GM18517 (cell line): ENCODE measurements at regions not wholly inside any gene's neighbourhood (a gene's known extent, or its start where the extent isn't known, plus 50 kb on each side); places are given as distances from the start of the nearest gene placed in this dataset.

Experiments
- ATAC-seq: cut with Tn5 transposase; IDR thresholded peaks from one replicate; pipeline ENCODE4 v1.9.1; 2021; ENCODE audit warnings: mild to moderate bottlenecking, moderate library complexity; ENCODE audit not compliant: unreplicated experiment

GRCh38 chr9:22279636-22280035 lies 167.0 kb upstream of the DMRTA1 start:
- no peak for ATAC-seq

DNA sequence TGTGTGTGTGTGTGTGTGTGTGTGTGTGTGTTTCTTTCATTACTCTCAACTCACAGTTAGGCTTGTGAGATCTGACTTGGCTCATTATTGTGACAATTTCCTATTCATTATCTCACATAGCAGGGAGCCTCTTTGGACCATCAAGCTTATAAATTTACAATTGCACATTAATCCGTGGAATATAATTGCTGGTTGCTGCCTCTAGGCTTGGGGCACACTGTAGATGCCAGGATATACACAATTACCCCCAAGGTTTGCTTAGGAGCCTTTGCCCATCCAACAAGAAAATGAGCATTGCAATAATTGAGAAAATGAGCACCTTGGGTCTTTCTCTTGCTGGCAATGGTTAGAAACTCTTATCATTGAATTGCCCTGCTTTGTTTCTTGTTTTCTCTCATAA lies 161.6 kb upstream of the DMRTA1 start:
- no peak for ATAC-seq

GRCh38 chr9:22286661-22287060 lies 160.0 kb upstream of the DMRTA1 start:
- ATAC-seq = no peak

GRCh38 chr9:22288661-22289060 lies 158.0 kb upstream of the DMRTA1 start:
- no peak for ATAC-seq

DNA sequence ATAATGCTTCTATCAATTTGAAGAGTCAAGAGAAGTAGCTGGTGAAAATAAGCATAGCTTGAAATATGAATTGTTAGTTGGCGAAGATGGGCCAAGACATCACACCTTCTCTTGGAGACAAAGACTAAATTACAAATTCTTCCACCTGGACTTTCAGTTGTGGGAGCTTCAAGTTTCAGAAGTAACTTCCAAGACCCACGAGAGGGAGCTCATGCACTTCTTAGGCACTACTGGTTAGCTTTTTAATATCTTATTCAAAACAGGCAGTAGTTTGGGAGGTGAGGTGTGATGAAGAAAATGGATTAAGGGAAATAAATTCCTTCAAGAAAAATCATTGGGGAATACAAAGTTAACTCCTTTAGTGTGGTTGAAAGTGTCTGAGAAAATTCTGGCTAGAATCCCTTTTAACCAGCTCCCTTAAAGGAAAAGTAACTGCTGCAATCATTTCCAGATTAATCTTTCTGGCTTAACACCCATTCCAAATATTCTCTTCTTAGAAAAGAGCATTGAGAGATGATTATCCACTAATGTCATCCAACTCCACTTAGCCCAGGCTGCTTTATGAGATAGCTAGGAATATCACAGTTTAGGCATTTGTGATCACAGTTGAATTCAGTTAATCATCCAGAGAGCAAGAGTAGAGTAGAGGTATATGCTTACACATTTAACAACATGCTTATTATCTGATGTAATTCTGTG lies 139.5 kb upstream of the DMRTA1 start:
- ATAC-seq = no peak

- ATAC-seq = no peak
Measured at GRCh38 chr9:22308177-22308576, 138.4 kb upstream of the DMRTA1 start.

GRCh38 chr9:22316645-22317044 lies 130.0 kb upstream of the DMRTA1 start:
- no peak for ATAC-seq

DNA sequence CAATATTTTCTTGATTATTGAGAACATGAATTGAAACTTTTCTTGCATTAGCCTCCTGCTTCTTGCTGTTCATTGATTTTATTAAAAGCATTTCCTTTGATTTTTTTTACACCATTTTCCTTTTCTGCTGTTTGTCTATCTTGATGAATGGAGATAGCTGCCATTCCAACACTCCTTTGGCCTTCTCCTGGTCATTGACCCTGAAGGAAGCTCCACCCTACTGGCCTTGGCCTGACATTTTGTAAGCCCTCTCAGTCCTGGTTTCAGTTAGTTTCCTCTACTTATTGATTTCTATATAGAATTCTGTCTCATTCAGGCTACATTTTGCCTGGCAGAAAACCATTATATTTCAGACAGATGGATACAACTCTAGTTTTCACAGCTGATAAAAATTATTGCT lies 115.1 kb upstream of the DMRTA1 start:
- ATAC-seq = no peak

DNA sequence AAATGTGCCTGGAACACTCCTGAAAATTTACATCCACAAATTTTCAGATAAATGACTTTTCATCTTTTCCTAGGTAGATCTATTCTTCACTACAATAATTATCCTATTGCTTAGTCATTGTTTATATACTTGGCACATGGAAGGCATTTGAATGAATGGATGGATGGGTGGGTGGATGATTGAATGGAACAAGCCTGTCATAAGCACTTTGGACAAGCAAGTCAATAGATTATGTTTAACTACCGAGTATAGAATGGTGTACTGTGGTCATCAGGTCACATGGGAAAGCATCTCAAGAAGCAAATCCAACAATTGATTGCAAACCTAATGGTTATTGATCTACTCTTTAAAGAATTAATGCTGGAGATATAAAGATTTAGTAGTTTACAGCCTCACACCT lies 114.4 kb upstream of the DMRTA1 start:
- ATAC-seq = no peak

DNA sequence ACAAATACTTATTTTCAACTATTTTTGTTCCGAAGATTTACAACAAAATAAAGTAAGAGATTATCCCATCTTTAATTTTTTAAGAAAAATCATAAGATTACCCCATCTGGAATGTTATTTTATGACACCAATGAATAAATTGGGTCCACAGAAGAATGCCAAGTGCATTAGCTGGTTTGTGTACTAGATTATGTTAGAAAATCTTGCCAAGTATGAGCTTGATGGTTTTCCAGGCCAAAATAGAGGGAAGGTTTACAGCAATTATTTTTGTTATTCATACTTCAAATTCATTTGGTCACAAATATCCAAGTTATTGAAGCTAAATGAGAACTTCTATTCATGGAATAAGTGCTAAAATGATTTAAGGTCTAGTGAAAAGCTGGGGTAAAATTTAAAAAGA lies 109.4 kb upstream of the DMRTA1 start:
- ATAC-seq = no peak

- no peak for ATAC-seq
Measured at GRCh38 chr9:22342491-22343217, 104.0 kb upstream of the DMRTA1 start.

DNA sequence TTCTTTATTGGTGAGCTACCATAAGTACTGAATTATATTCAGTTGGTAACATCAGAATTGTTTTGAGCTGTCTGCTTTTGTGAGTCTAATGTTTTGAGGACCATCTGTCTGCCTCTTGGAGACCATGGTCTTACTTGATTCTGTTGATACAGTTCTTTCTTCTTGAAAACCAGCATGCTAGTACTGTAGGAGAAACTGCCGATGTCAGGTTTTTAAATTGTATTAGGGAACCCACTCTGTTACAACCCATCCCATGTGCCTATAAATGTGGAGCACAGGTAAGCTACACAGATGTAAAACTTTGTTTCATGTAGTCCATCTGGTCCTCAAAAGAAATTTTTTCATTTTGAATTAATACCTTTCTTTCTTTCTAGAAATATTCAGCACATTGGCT lies 103.4 kb upstream of the DMRTA1 start:
- ATAC-seq = no peak

- no peak for ATAC-seq
Measured at GRCh38 chr9:22354699-22355384, 91.8 kb upstream of the DMRTA1 start.

DNA sequence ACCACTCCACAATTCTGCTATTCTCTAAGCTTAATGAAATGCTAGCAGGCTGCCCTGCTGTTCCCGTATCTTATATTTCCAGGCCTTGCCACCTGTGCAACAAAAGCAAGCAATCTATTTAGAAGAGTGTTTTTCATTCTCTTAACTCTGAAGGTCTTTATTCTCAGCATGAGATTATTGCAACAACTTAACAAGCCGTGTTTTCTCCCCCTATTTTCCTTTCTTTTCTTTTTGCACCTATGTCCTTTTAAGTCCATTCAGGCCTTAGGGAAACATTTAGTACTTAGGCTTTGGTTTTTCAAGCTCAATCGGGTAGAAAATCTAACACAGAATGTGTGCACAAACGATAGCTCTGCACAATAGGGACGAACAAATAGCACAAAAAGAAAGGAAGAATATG lies 89.6 kb upstream of the DMRTA1 start:
- ATAC-seq = no peak

DNA sequence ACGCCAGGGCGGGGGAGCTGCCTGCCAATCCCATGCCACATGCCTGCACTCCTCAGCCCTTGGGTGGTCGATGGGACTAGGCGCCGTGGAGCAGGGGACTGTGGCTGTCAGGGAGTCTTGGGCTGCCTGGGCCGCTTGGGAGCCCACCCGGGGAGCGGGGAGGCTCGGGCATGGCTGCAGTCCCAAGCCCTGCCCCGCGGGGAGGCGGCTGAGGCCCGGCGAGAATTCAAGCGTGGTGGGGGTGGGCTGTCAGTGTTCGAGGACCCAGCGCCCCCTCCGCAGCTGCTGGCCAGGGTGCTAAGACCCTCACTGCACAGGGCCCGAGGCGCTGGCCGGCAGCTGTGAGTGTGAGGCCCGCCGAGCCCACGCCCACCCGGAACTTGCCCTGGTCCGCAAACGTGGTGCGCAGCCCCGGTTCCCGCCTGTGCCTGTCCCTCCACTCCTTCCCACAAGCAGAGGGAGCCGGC lies 83.2 kb upstream of the DMRTA1 start:
- ATAC-seq = no peak

- no peak for ATAC-seq
Measured at GRCh38 chr9:22373636-22374035, 73.0 kb upstream of the DMRTA1 start.

DNA sequence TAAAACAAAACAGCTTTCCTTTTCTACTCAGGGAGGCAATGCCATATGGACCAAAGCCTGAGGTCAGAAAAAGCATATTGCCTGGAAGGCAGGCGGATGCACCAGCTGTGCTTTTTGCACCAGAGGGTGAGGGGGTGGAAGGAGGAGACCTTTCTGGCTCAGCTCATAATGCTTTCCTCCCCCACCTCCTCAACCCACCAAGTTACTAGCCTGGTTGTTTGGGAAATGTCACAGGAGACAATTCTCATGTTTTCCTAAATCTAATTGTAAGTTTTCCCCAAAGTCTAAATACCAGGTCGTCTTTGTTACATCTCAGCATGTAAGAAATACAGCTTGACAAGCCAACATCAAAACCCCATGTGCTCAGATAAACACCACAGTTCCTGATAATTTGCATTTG lies 72.6 kb upstream of the DMRTA1 start:
- no peak for ATAC-seq

GRCh38 chr9:22379272-22379671 lies 67.4 kb upstream of the DMRTA1 start:
- no peak for ATAC-seq

GRCh38 chr9:22381170-22381569 lies 65.5 kb upstream of the DMRTA1 start:
- ATAC-seq = no peak

DNA sequence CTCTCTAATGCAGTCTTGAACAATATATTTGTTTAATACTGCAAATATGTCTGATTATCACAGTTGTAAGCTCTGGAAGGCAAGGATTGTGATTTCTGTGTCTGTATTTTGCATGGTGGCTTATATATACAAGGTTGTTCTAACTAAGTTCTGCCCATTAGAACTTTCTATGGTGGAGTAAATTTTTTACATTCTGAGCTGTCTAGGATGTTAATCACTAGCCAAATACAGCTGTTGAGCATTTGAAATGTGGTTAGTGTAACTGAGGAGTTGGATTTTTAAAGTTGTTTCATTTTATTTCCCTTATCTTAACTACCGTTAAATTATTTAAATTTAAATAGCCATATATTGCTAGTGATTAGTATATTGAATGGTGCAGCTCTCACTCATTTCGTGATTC lies 64.3 kb upstream of the DMRTA1 start:
- ATAC-seq = no peak

DNA sequence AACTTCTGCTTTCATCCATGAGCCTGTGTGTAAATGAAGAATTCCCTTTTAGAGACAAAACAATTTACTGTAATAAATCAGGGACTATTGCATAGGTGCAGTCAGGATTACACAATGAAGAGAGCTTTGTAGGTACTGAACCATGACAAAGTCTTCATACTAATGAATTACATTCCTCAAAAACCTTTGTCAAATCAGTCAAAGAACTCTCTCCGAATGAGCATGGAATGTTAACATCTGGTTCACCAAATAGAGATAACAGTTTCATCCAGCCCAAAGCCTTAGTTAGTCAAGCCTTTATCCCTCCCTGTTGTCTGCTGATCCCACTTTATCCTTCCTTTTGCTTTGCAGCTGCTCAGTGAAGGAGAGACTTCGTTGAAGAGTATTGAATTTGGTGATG lies 62.9 kb upstream of the DMRTA1 start:
- no peak for ATAC-seq

- ATAC-seq = no peak
Measured at GRCh38 chr9:22389271-22389670, 57.4 kb upstream of the DMRTA1 start.
